Transverse colon (tissue), 4 donors: ENCODE measurements at regions not wholly inside any gene's neighbourhood (a gene's known extent, or its start where the extent isn't known, plus 50 kb on each side); places are given as distances from the start of the nearest gene placed in this dataset.

Experiments
- DNase-seq: peaks from one replicate; pipeline ENCODE4 v3.0.0-alpha.2; 2019
- H3K27ac ChIP-seq, 4 donors: fragments of 200-600 bp; sonication (generic); 2 replicates each; pipeline ENCODE4 v1.5.1; 2016 to 2018; ENCODE audit warnings: inconsistent platforms in 4 of 4
- H3K27me3 ChIP-seq: fragments of 200-600 bp; sonication (generic); 2 replicates; pipeline ENCODE4 v1.5.1; 2017; ENCODE audit warnings: inconsistent platforms
- H3K36me3 ChIP-seq, 4 donors: fragments of 200-600 bp; sonication (generic); 2 replicates each; pipeline ENCODE4 v1.5.1; 2017 to 2019; ENCODE audit warnings: inconsistent platforms in 4 of 4
- H3K4me1 ChIP-seq, 4 donors: fragments of 200-600 bp; sonication (generic); 2 replicates each; pipeline ENCODE4 v1.5.1; 2017 to 2020; ENCODE audit warnings: inconsistent platforms in 4 of 4
- H3K4me3 ChIP-seq, 4 donors: fragments of 200-600 bp; sonication (generic); 1 replicate in 1 of 4; 2 replicates in 3 of 4; pipeline versions ENCODE4 v1.5.1 to v1.6.1; 2017 to 2019; ENCODE audit warnings: inconsistent platforms in 4 of 4
- H3K9me3 ChIP-seq, 2 donors: fragments of 200-600 bp; sonication (generic); 2 replicates each; pipeline ENCODE4 v1.5.1; 2017 to 2019; ENCODE audit warnings: inconsistent platforms in 2 of 2
- EP300 ChIP-seq: sonication (generic); formaldehyde crosslinking; IDR thresholded peaks from one replicate; pipeline ENCODE4 v1.6.1; 2017; ENCODE audit warnings: antibody characterized with exemption, low read depth
- POLR2A ChIP-seq: fragments of 450-650 bp; IDR thresholded peaks from one replicate; pipeline ENCODE4 v1.6.1; 2016; ENCODE audit warnings: antibody characterized with exemption, mild to moderate bottlenecking, moderate library complexity
- POLR2AphosphoS5 ChIP-seq, 3 donors: sonication (generic); formaldehyde crosslinking; IDR thresholded peaks; one replicate each; pipeline ENCODE4 v1.6.1; 2016; ENCODE audit warnings: antibody characterized with exemption in 3 of 3
- whole genome bisulfite sequencing, 2 donors: methylation state at CpG; one replicate each; pipeline ENCODE4 v1.1.5; 2018; ENCODE audit warnings: low coverage in 1 of 2; 5-methylcytosine and 5-hydroxymethylcytosine counted together
- in situ Hi-C, 4 donors: fragments of 200-750 bp; cut with MboI; loops; one replicate each; pipeline versions ENCODE4 v1.15.0 to v1.15.1; 2017; ENCODE audit warnings: low sequenced_read_pairs in 3 of 4, low pct_ligation_motif_present in 1 of 4, low pct_unique_long_range_greater_than_20kb in 1 of 4
- intact Hi-C: fragments of 100-400 bp; cut with DNase I; formaldehyde crosslinking; loops from one replicate; pipeline ENCODE4 v1.15.1; 2023; ENCODE audit warnings: low total_unique reads
- TF ChIP-seq, protein P1 (sequence below), 5 experiments: fragments of 200-600 bp in 3 of 5; fragments of 450-650 bp in 2 of 5; sonication (generic) in 3 of 5; IDR thresholded peaks; 1 replicate in 2 of 5; 2 replicates in 3 of 5; pipeline ENCODE4 v1.5.1; 2016 to 2017; ENCODE audit warnings: antibody characterized with exemption in 5 of 5, inconsistent platforms in 3 of 5, mild to moderate bottlenecking in 2 of 5, moderate library complexity in 1 of 5

DNA sequence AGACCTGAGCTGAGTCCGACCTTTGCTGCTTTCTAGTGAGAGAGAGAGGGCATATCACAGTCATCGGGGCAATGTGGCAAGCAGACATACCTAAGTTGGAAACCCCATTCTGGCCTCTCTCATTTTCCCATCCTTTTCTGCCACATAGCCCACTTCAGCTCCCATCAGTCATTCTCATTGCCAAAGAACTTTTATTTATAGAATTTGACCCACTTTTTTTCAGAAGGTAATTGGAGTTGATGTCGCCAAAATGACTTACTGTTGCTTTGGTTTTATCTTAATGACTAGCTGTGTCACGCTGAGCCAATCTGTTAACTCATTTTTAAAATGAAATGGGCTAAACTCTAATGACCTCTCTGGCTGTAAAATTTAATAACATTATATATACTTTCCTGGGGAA, 63.9 kb upstream of the RMST start:
- intact Hi-C loops, result no loop called here
- no peaks in the 10 kb centered on the region for H3K27me3 ChIP-seq
- TF ChIP-seq POLR2AphosphoS5 (IDR thresholded peaks at IDR 0.05) (no peak), POLR2A (no peak), EP300 (no peak)
- TF ChIP-seq, protein P1, sequence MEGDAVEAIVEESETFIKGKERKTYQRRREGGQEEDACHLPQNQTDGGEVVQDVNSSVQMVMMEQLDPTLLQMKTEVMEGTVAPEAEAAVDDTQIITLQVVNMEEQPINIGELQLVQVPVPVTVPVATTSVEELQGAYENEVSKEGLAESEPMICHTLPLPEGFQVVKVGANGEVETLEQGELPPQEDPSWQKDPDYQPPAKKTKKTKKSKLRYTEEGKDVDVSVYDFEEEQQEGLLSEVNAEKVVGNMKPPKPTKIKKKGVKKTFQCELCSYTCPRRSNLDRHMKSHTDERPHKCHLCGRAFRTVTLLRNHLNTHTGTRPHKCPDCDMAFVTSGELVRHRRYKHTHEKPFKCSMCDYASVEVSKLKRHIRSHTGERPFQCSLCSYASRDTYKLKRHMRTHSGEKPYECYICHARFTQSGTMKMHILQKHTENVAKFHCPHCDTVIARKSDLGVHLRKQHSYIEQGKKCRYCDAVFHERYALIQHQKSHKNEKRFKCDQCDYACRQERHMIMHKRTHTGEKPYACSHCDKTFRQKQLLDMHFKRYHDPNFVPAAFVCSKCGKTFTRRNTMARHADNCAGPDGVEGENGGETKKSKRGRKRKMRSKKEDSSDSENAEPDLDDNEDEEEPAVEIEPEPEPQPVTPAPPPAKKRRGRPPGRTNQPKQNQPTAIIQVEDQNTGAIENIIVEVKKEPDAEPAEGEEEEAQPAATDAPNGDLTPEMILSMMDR (IDR thresholded peaks at IDR 0.05), result no peak
- no peak overlapping the region for H3K4me3 ChIP-seq
- no peaks in the 10 kb centered on the region for H3K36me3 ChIP-seq
- no peaks in the 10 kb centered on the region for H3K9me3 ChIP-seq
- no peak overlapping the region for H3K27ac ChIP-seq
- DNase-seq, result no peak
- H3K4me1 ChIP-seq, result no peaks in the 10 kb centered on the region
- WGBS, 2 donors, result 45 to 66% methylated on average over 2 to 4 of the region's 4 CpGs
- in situ Hi-C loops, result no loop called here

DNA sequence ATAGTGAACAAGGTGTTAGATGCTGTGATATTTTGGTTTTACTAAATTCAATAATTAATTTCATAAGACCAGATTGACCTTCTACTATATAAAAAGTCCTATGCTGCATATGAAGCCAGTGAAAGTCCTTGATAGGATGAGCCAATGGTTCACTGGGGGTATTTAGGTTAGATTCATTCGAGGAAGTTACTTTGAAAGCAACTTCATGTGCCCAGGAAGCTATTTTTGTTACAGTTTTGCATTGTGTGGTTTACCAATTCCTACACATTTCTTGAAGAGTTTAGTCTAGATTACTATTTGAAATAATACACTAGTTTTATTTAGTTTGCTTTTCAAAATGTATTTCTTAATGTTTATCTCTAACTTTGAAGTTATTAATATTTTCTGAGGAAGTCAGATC, 58.5 kb upstream of the RMST start:
- Histone ChIP-seq H3K4me3 (no peak overlapping the region), H3K9me3 (no peaks in the 10 kb centered on the region), H3K36me3 (no peaks in the 10 kb centered on the region), H3K4me1 (no peaks in the 10 kb centered on the region), H3K27ac (no peak overlapping the region), H3K27me3 (no peaks in the 10 kb centered on the region)
- WGBS, 2 donors, result 29 to 36% methylated on average over 1 of the region's 1 CpG
- intact Hi-C loops, result no loop called here
- no peak for DNase-seq
- in situ Hi-C loops, result no loop called here
- TF ChIP-seq POLR2AphosphoS5 (IDR thresholded peaks at IDR 0.05) (no peak), EP300 (no peak), POLR2A (no peak)
- TF ChIP-seq, protein P1 (IDR thresholded peaks at IDR 0.05), result no peak

DNA sequence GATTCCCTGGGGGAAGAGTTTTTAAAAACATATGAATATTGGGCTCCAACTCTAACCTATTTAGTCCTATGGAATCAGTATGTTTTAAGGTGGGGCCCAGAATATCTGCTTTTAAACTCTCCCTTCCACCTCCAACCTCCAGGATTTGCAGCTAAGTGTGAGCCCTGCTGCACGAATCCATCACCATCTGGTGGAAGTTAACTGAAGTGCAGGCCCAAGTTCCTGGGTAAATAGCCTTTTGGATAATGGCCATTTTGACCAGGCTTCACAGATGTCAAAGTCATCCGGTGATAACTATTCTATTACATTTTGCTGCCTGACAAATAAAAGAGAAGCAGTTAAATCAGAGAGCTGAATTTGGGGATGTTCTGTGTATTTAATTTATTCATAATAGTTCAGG, 58.1 kb upstream of the RMST start:
- TF ChIP-seq, protein P1 (IDR thresholded peaks at IDR 0.05), result peak; percentile 25 to 45 (median 42)
- TF ChIP-seq EP300, result no peak
- Histone ChIP-seq H3K4me3 (no peak overlapping the region), H3K36me3 (no peaks in the 10 kb centered on the region), H3K27ac (no peak overlapping the region), H3K27me3 (no peaks in the 10 kb centered on the region), H3K4me1 (no peaks in the 10 kb centered on the region), H3K9me3 (no peaks in the 10 kb centered on the region)
- in situ Hi-C loops (no loop called here), intact Hi-C loops (no loop called here)
- WGBS, 2 donors, result 8% methylated on average over 2 of the region's 2 CpGs
- DNase-seq, result no peak

DNA sequence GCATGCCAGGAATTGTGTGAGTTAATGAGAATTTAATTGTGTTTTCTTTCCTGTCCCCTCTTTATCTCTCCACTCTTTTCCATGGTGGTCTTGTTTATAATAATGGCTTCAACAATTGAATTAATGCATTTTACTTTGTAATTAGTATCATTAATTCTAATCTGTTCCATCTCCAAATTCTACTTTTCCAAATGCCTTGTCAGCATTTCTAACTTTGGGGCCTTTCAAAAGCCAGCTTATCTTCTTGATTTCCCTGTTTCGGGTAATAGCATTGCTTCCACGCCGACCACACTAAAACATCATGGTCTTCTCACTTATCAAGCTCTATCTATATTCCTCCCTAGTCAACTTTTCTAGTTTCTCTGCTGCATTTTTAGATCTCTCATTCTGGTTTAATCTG, 54.2 kb upstream of the RMST start:
- intact Hi-C loops, result no loop called here
- in situ Hi-C loops, result no loop called here
- WGBS, 2 donors, result 85 to 96% methylated on average over 3 of the region's 3 CpGs

More for the DNA sequence above, 54.2 kb upstream of the RMST start:
- Histone ChIP-seq H3K4me3 (no peak overlapping the region), H3K9me3 (no peaks in the 10 kb centered on the region), H3K4me1 (no peaks in the 10 kb centered on the region), H3K36me3 (no peaks in the 10 kb centered on the region), H3K27me3 (no peaks in the 10 kb centered on the region), H3K27ac (no peak overlapping the region)
- no peak for DNase-seq
- TF ChIP-seq POLR2AphosphoS5 (IDR thresholded peaks at IDR 0.05) (no peak), POLR2A (no peak), EP300 (no peak)
- TF ChIP-seq, protein P1 (IDR thresholded peaks at IDR 0.05), result no peak
